ENCODE measurements at regions not wholly inside any gene's neighbourhood (a gene's known extent, or its start where the extent isn't known, plus 50 kb on each side); places are given as distances from the start of the nearest gene placed in this dataset.
A peak's percentile ranks its signal among the peaks of the same experiment; 100 is the strongest.

DNA sequence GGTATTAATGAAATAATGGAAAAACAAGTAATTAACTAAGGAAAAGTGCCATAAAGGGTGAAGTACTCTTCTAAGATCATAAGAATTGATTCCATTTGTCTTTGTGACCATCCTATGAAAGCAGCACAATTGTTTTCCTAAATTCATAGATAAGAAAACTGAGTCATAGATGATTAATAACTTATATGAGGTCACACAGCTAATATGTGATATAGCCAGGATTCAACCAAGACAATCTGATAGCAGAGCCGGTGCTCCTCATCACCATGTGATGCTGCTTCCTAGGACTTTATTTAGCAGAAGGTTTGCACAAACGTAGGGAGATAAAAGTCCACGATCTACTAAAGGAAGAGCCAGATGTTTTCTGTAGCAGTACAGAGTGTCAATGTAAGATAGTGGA, 181.5 kb upstream of the SYT1 start:
- no peak overlapping the region for H3K27ac ChIP-seq (ENCODE audit: low read length)

DNA sequence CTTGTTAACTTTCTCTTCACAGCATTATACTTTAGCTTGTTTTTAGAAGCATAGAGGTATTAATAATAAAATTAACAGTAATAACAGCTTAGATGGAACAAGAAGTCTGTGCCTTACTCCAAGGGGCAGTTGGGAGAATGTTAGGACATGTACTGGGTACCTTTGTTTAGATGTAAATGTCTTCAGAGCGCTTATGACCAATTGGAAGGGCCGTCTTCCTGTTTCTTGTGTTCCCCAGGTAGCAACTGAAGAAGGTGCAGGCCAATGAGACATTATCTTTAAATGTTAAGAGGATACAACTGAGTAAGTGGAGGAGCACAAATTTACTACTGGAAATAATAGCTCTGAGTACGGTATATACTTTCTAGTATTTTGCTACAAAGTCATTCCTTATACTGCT, 180.9 kb upstream of the SYT1 start:
- H2AFZ ChIP-seq (ENCODE audit: low read length): no peak overlapping the region
- no peaks in the 10 kb centered on the region for H3K9me2 ChIP-seq (replicated peaks; ENCODE audit: low read length)
- H3F3A ChIP-seq (ENCODE audit: low read length, unreplicated experiment): no peaks in the 10 kb centered on the region
- ChIA-PET CTCF (no interaction called here), POLR2A (ENCODE audit: unreplicated experiment) (interaction anchor here (0.6 kb wide), 1 partner anchor 121 kb away, joined by 4 read pairs; no protein-coding TSS in a partner anchor)
- H3K36me3 ChIP-seq (ENCODE audit: low read depth, low read length): no peaks in the 10 kb centered on the region
- no peak overlapping the region for H3K27ac ChIP-seq (ENCODE audit: low read length)
- no TSS peak for BruUV-seq (replicated peaks)
- no peak for TF ChIP-seq EZH2 (IDR thresholded peaks at IDR 0.05; ENCODE audit: low read length, unreplicated experiment)
- TF ChIP-seq EZH2phosphoT487 (IDR thresholded peaks at IDR 0.05; ENCODE audit: borderline replicate concordance, low read length): no peak
- TF ChIP-seq, protein P1, sequence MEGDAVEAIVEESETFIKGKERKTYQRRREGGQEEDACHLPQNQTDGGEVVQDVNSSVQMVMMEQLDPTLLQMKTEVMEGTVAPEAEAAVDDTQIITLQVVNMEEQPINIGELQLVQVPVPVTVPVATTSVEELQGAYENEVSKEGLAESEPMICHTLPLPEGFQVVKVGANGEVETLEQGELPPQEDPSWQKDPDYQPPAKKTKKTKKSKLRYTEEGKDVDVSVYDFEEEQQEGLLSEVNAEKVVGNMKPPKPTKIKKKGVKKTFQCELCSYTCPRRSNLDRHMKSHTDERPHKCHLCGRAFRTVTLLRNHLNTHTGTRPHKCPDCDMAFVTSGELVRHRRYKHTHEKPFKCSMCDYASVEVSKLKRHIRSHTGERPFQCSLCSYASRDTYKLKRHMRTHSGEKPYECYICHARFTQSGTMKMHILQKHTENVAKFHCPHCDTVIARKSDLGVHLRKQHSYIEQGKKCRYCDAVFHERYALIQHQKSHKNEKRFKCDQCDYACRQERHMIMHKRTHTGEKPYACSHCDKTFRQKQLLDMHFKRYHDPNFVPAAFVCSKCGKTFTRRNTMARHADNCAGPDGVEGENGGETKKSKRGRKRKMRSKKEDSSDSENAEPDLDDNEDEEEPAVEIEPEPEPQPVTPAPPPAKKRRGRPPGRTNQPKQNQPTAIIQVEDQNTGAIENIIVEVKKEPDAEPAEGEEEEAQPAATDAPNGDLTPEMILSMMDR (conservative IDR thresholded peaks at IDR 0.05; ENCODE audit: low read depth, low read length): no peak
- no peak overlapping the region for H3K4me3 ChIP-seq (ENCODE audit: low read length)
- DNase-seq (no peak), ATAC-seq (no peak)
- H3K4me1 ChIP-seq (ENCODE audit: insufficient read depth, low read length): no peaks in the 10 kb centered on the region
- no peak overlapping the region for H3K4me2 ChIP-seq (ENCODE audit: low read length)
- H3K27me3 ChIP-seq (ENCODE audit: low read length): no peaks in the 10 kb centered on the region
- intact Hi-C loops (cut with micrococcal nuclease): no loop called here
- H4K20me1 ChIP-seq (ENCODE audit: low read length): no peaks in the 10 kb centered on the region
- H3K9me3 ChIP-seq (ENCODE audit: low read length): no peaks in the 10 kb centered on the region
- no peaks in the 10 kb centered on the region for H3K79me2 ChIP-seq (ENCODE audit: low read length)
- H3K9ac ChIP-seq (ENCODE audit: low read length): no peak overlapping the region

More for the DNA sequence above, 181.5 kb upstream of the SYT1 start:
- Histone ChIP-seq H3K9ac (ENCODE audit: low read length) (no peak overlapping the region), H3K36me3 (ENCODE audit: low read depth, low read length) (no peaks in the 10 kb centered on the region), H3K9me3 (ENCODE audit: low read length) (no peaks in the 10 kb centered on the region), H3F3A (ENCODE audit: low read length, unreplicated experiment) (no peaks in the 10 kb centered on the region), H4K20me1 (ENCODE audit: low read length) (no peaks in the 10 kb centered on the region), H3K79me2 (ENCODE audit: low read length) (no peaks in the 10 kb centered on the region), H3K4me2 (ENCODE audit: low read length) (no peak overlapping the region), H2AFZ (ENCODE audit: low read length) (no peak overlapping the region), H3K9me2 (replicated peaks; ENCODE audit: low read length) (no peaks in the 10 kb centered on the region), H3K27me3 (ENCODE audit: low read length) (no peaks in the 10 kb centered on the region), H3K4me1 (ENCODE audit: insufficient read depth, low read length) (no peaks in the 10 kb centered on the region), H3K4me3 (ENCODE audit: low read length) (no peak overlapping the region)
- intact Hi-C loops (cut with micrococcal nuclease): no loop called here
- TF ChIP-seq EZH2 (IDR thresholded peaks at IDR 0.05; ENCODE audit: low read length, unreplicated experiment) (no peak), EZH2phosphoT487 (IDR thresholded peaks at IDR 0.05; ENCODE audit: borderline replicate concordance, low read length) (no peak)
- TF ChIP-seq, protein P1 (conservative IDR thresholded peaks at IDR 0.05; ENCODE audit: low read depth, low read length): no peak
- peak; percentile 12 for DNase-seq
- no TSS peak for BruUV-seq (replicated peaks)
- POLR2A ChIA-PET (ENCODE audit: unreplicated experiment): no interaction called here
- CTCF ChIA-PET: no interaction called here
- ATAC-seq: no peak

DNA sequence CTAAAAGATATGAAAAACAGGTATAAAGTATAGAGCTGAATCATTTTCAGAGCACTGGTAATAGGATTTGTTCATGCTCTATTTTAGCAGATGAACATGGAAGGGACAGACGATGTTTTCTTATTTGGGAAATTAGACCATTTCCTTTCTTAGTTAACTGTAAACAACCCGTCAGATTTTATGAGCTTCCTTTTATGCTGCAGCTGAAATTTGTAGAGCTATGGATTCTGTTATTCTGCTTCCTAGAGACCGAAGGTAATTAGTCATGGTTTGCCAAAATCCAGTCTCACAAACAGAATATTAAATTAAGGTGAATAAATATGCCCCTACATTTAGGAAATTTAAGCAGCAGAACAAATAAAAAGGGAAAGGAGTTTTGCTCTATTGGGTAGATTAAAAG, 180.2 kb upstream of the SYT1 start:
- Histone ChIP-seq H3K4me3 (ENCODE audit: low read length) (no peak overlapping the region), H3K9me3 (ENCODE audit: low read length) (no peaks in the 10 kb centered on the region), H3F3A (ENCODE audit: low read length, unreplicated experiment) (no peaks in the 10 kb centered on the region), H3K27me3 (ENCODE audit: low read length) (no peaks in the 10 kb centered on the region), H3K79me2 (ENCODE audit: low read length) (no peaks in the 10 kb centered on the region), H3K9me2 (replicated peaks; ENCODE audit: low read length) (no peaks in the 10 kb centered on the region), H3K4me1 (ENCODE audit: insufficient read depth, low read length) (no peaks in the 10 kb centered on the region), H2AFZ (ENCODE audit: low read length) (no peak overlapping the region), H3K4me2 (ENCODE audit: low read length) (no peak overlapping the region), H4K20me1 (ENCODE audit: low read length) (no peaks in the 10 kb centered on the region), H3K9ac (ENCODE audit: low read length) (no peak overlapping the region), H3K27ac (ENCODE audit: low read length) (no peak overlapping the region), H3K36me3 (ENCODE audit: low read depth, low read length) (no peaks in the 10 kb centered on the region)
- ATAC-seq: peak; percentile 33; the same call in 1 of the 2 replicates
- CTCF ChIA-PET: no interaction called here
- TF ChIP-seq, protein P1 (conservative IDR thresholded peaks at IDR 0.05; ENCODE audit: low read depth, low read length): no peak
- TF ChIP-seq EZH2phosphoT487 (IDR thresholded peaks at IDR 0.05; ENCODE audit: borderline replicate concordance, low read length) (no peak), EZH2 (IDR thresholded peaks at IDR 0.05; ENCODE audit: low read length, unreplicated experiment) (no peak)
- DNase-seq: no peak
- intact Hi-C loops (cut with micrococcal nuclease): no loop called here
- POLR2A ChIA-PET (ENCODE audit: unreplicated experiment): interaction anchor here (0.6 kb wide), 1 partner anchor 327 kb away, joined by 3 read pairs; no protein-coding TSS in a partner anchor
- no TSS peak for BruUV-seq (replicated peaks)
